ENCODE measurements at regions not wholly inside any gene's neighbourhood (a gene's known extent, or its start where the extent isn't known, plus 50 kb on each side); places are given as distances from the start of the nearest gene placed in this dataset.
"Not testable (repeated sequence)": the region's sequence is repeated elsewhere in the genome, so short reads cannot be mapped to it uniquely, and the experiment has no call there.

GRCh38 chr1:188937965-188938551 lies 1539.6 kb downstream of the BRINP3 start:
- no peak for DNase-seq

GRCh38 chr1:188941986-188942385 lies 1535.7 kb downstream of the BRINP3 start:
- DNase-seq, result no peak

GRCh38 chr1:188949701-188950100 lies 1528.0 kb downstream of the BRINP3 start:
- DNase-seq, result no peak

GRCh38 chr1:188958461-188959115 lies 1519.1 kb downstream of the BRINP3 start:
- no peak for DNase-seq

DNA sequence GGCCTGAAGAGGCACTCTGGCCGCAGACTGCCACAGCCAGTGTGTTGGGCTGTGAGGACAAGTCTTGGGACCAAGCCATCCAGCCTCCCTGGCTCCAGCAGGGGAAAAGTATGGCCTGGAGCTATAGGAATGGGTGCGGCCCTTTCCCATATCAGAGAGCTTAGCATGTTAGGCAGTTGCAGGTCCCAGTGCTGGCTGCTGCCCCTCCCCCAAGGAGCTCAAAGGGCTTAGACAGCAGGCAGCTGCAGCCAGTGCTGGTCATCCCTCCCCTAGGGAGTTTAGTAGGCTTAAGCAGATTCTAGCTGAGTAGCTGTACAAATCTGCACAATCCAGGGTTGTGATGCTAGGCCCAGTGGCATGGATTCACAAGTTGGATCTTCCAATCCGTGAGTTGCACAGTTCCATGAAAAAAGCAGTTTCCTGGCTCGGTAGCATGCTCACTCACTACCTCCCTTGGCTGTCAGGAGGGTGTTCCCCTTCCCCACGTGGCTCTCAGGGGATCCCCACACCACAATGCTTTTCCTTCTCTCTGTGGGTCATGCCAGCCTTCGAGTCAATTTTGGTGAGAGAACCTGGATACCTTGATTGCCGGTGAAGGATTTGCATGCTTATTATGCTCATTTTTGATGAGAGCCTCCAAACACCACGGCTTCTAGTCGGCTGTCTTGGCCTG lies 1490.8 kb downstream of the BRINP3 start:
- no peak for DNase-seq

GRCh38 chr1:188988589-188988988 lies 1489.1 kb downstream of the BRINP3 start:
- no peak for DNase-seq

DNA sequence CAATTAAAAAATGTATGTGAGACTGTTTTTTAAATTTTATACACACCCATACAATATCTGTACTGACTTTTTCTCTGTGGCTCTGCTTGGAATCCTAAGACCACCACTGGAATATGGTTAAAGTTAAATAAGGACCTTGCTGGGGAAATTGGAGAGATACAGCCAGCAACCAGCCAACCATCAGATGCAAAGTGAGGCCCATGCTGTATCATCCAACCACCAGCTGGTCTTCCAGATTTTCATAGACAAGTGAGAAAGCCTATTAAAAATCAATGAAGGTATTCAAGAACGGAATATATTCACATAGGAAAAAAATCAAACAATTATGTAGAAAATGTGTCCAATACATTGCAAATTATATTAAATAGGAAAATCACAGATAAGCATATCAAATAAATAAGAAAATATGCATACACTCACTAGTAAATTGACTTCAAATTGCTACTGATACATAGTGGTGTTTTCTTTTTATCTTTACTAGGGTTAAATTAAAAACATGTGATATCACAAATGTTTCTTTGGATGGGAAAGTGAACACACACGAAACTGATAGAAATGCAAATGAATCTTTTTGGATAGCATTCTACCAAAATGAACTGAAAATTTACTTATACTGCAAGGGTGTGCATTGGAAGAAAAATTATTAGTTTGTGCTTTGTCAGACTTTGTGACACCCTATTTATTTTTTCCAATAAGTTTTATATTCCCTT lies 1486.3 kb downstream of the BRINP3 start:
- DNase-seq, result no peak

GRCh38 chr1:189007824-189008223 lies 1469.8 kb downstream of the BRINP3 start:
- no peak for DNase-seq

GRCh38 chr1:189021577-189021976 lies 1456.1 kb downstream of the BRINP3 start:
- DNase-seq, result no peak

DNA sequence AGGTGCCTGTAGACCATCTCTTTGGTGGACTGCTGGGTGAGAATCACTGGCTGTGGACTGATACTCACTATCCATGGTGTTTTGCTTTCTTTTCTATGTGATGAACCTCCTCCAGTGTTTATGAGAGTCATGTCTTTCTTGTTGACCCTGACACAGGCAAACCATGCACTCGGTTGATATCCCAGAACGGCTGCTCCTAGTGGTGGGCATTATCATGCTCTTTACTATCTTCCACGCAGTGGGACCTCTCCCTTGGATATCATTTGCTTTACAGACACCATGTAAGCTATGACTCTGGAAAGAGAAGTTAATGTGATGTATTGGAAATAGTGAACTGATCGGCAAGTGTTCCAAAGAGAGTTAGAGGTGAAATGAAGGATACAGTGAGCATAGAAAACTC lies 1455.6 kb downstream of the BRINP3 start:
- DNase-seq, result no peak

GRCh38 chr1:189027512-189027911 lies 1450.2 kb downstream of the BRINP3 start:
- no peak for DNase-seq

- no peak for DNase-seq
Observed at GRCh38 chr1:189033169-189033568, 1444.5 kb downstream of the BRINP3 start.

GRCh38 chr1:189036628-189037027 lies 1441.0 kb downstream of the BRINP3 start:
- no peak for DNase-seq

DNA sequence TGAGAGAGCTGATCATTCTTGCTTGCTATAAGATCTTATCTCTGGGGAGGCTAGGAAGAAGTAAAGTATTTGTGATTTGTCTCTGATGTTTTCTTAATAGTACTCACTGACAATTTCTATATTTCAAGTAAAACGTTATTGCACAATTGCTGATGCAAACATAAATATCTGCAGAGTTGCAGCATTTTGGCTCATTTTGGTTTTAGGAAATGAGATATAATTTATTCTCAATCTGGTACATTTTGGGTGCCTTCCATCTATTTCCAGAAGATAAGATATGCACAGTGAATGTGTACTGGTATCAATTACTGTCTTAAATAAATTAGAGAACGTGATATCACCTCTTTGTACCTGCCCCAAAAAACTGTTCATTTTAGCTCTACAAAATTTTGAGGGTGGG lies 1431.5 kb downstream of the BRINP3 start:
- DNase-seq, result no peak

DNA sequence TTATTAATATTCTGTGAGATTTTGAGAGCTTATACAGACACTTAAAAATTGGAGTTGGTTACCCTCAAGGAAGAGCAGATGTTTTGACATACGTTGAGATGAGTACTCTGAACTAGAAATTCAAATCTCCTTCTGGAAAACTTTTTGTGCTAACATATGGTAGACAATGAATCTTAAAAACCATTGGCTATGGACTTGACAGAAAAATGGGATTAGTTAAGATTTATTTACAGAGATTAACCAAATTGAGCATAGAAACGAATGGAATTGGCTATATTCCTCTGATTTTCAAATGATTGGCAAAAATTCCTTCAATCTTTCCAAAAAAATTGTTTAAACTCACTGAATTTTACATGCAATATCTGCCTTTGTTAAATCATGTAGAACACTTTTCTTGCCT lies 1392.9 kb downstream of the BRINP3 start:
- no peak for DNase-seq

- DNase-seq, result no peak
Observed at GRCh38 chr1:189103956-189104355, 1373.7 kb downstream of the BRINP3 start.

- no peak for DNase-seq
Observed at GRCh38 chr1:189117072-189117770, 1360.4 kb downstream of the BRINP3 start.

DNA sequence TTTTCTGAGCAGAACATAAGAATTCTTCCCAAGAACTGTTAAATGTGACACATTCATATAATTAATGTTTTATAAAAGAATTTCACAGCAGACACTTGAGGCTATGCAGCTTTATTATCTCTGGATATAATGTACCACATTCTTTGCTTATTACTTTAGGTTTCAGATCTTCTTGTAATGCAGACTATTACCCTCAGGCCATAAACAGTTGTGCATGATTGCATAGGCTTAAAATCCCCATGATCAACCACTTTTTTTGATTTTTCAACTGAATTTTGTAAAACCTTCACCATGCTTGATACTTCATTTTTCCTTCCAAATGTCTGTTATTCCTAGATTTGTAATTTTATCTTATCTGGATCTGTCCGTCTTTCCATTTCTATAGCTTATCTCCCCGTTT lies 1355.7 kb downstream of the BRINP3 start:
- no peak for DNase-seq

- DNase-seq, result no peak
Observed at GRCh38 chr1:189125694-189126093, 1352.0 kb downstream of the BRINP3 start.

DNA sequence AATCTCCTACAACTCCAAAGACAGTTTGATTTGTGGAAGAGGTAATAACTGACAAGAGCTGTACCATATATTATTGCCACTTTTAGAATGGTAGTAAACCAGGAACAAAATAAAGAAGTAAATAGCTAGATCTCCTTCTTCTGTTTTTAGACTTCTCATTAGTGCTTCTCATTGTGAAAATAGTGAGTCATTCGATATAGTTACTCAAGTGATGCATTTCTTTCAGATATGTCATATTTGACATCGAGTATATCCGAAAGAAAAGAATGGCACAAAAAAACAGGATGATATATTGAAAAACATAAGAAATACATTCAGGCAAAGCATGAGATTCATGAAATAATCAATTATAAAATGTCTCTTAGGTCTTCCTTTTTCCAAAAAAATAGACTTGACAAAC lies 1346.1 kb downstream of the BRINP3 start:
- no peak for DNase-seq

GRCh38 chr1:189139748-189140147 lies 1337.9 kb downstream of the BRINP3 start:
- not testable (repeated sequence) for DNase-seq

DNA sequence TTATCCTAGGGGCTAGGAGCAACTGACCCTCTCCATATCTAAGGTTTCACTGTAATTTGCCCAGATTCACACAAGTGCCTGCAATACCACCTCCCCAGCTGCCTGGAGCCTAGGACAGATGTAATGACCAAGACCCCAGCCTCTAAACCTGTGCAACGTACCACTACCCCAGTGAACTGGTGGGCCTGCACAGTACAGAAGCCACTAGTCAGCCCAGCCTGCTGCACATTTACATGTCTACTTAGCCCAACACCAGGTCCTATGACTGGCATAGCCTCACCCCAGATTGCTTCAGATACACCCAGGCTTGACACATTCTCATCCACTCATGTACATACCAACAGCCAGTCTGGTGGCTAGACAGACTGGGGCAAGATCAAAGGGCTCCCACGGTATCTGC lies 1336.6 kb downstream of the BRINP3 start:
- DNase-seq, result no peak

Data from AML-193 (cell line).